ENCODE measurements at regions not wholly inside any gene's neighbourhood (a gene's known extent, or its start where the extent isn't known, plus 50 kb on each side); places are given as distances from the start of the nearest gene placed in this dataset.

DNA sequence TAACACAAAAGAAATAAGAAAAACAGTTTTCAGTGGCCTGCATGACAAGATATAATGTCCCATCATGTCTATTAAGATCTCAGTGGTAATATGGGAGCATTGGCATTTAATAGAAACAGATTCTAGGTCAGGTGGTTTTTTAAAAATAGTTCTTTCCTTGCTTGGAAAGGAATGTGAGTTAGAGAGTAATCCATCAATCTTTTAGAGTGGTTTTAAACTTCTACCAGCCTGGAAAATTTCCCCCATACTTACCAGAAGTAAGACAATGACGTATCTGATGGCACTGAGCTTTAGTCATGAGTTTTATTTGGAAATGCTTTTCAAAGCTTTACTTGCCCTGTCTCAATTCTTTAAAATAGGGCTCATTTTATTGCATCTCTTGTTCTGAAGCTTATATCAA is 441.7 kb upstream of the SMIM21 start:
- intact Hi-C loops (cut with DNase I; ENCODE audit: low total_unique reads): no loop called here
- Histone ChIP-seq H3K4me1 (no peaks in the 10 kb centered on the region), H3K27me3 (no peaks in the 10 kb centered on the region), H3K4me3 (no peak overlapping the region), H3K9me3 (no peaks in the 10 kb centered on the region), H3K36me3 (ENCODE audit: low read depth, missing control alignments) (no peaks in the 10 kb centered on the region), H3K27ac (no peak overlapping the region)
- 62 to 64% methylated on average over 1 of the region's 1 CpG for WGBS, 2 donors
- TF ChIP-seq CTCF (IDR thresholded peaks at IDR 0.05): no peak
- TF ChIP-seq POLR2A (IDR thresholded peaks at IDR 0.05): no peak
- no peak for DNase-seq

DNA sequence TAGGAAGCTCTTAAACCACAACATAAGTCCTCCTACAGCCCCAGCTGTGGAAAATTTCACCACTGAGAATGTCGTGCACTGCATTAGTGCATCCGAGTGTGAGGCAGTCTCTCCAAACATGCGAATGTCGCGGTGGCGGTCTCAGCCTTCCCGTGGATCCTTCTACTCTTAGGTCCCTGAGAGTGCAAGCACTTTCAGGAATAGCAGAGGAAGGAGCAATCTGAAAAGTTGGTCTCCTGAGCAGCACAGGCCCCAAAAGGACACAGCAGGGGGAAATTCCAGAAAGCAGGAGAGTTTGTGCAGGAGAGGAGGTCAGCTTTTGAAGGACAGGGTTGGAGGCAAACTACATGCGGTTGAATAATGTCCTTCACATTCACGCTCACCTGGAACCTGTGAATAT is 440.5 kb upstream of the SMIM21 start:
- Histone ChIP-seq H3K4me1 (no peaks in the 10 kb centered on the region), H3K27me3 (no peaks in the 10 kb centered on the region), H3K4me3 (no peak overlapping the region), H3K27ac (no peak overlapping the region), H3K36me3 (ENCODE audit: low read depth, missing control alignments) (no peaks in the 10 kb centered on the region), H3K9me3 (no peaks in the 10 kb centered on the region)
- intact Hi-C loops (cut with DNase I; ENCODE audit: low total_unique reads): no loop called here
- WGBS, 2 donors: 90 to 94% methylated on average over 9 of the region's 9 CpGs
- DNase-seq: no peak
- TF ChIP-seq CTCF (IDR thresholded peaks at IDR 0.05): no peak
- TF ChIP-seq POLR2A (IDR thresholded peaks at IDR 0.05): no peak

DNA sequence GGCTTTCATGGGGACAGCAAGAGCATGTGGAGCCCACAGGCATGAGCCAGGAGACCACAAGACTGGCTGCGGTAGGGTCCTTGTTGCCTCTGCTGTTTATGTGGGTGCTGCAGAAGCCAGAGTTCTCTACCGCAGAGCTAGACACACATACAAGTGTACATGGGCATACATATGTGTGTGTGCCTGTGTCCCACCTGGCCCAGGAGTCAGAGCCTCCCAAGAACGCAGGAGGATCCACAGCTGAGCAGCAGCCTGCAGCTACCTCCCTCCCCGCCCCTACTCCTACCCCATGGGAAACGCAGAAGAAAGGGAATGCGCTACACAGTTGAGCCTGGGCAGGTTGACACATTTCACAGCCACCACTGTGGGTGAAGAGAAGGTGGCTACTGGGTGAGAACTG is 438.1 kb upstream of the SMIM21 start:
- intact Hi-C loops (cut with DNase I; ENCODE audit: low total_unique reads): no loop called here
- Histone ChIP-seq H3K27me3 (no peaks in the 10 kb centered on the region), H3K9me3 (no peaks in the 10 kb centered on the region), H3K4me1 (no peaks in the 10 kb centered on the region), H3K36me3 (ENCODE audit: low read depth, missing control alignments) (no peaks in the 10 kb centered on the region), H3K27ac (no peak overlapping the region), H3K4me3 (no peak overlapping the region)
- WGBS, 2 donors: 87 to 88% methylated on average over 5 to 6 of the region's 6 CpGs
- DNase-seq: no peak
- TF ChIP-seq POLR2A (IDR thresholded peaks at IDR 0.05) (no peak), CTCF (IDR thresholded peaks at IDR 0.05) (no peak)

GRCh38 chr18:75864816-75865215 is 437.3 kb upstream of the SMIM21 start:
- intact Hi-C loops (cut with DNase I; ENCODE audit: low total_unique reads): no loop called here
- 89 to 91% methylated on average over 1 of the region's 1 CpG for WGBS, 2 donors
- Histone ChIP-seq H3K27ac (no peak overlapping the region), H3K36me3 (ENCODE audit: low read depth, missing control alignments) (no peaks in the 10 kb centered on the region), H3K4me1 (no peaks in the 10 kb centered on the region), H3K4me3 (no peak overlapping the region), H3K9me3 (no peaks in the 10 kb centered on the region), H3K27me3 (no peaks in the 10 kb centered on the region)
- TF ChIP-seq CTCF (IDR thresholded peaks at IDR 0.05) (no peak), POLR2A (IDR thresholded peaks at IDR 0.05) (no peak)
- DNase-seq: no peak

DNA sequence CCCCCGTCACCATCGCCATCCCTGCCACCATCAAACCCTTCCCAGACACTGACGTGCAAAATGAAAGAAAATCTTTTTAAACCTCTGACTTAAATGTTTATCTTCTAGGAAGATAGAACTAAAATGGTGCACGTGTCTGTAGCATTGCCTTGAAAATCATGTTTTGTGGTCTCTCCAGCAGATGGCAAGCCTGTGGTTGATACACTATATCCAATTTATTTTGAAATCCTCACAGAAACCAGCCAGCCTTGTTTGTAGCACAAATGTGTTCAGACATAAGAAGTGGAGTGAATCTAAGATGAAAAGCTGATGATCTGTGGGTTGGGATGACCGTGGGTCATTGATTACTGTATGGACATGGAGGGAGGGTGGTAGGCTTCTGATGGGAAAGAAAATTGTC is 436.2 kb upstream of the SMIM21 start:
- DNase-seq: no peak
- no peak overlapping the region for H3K4me3 ChIP-seq
- H3K36me3 ChIP-seq (ENCODE audit: low read depth, missing control alignments): no peaks in the 10 kb centered on the region
- no peaks in the 10 kb centered on the region for H3K4me1 ChIP-seq
- WGBS, 2 donors: 81 to 85% methylated on average over 5 of the region's 5 CpGs
- H3K9me3 ChIP-seq: no peaks in the 10 kb centered on the region
- no peaks in the 10 kb centered on the region for H3K27me3 ChIP-seq
- no peak overlapping the region for H3K27ac ChIP-seq
- intact Hi-C loops (cut with DNase I; ENCODE audit: low total_unique reads): no loop called here
- TF ChIP-seq CTCF (IDR thresholded peaks at IDR 0.05): no peak
- no peak for TF ChIP-seq POLR2A (IDR thresholded peaks at IDR 0.05)
